Stromal cell of bone marrow (primary cell): ENCODE measurements at regions not wholly inside any gene's neighbourhood (a gene's known extent, or its start where the extent isn't known, plus 50 kb on each side); places are given as distances from the start of the nearest gene placed in this dataset.
A peak's percentile ranks its signal among the peaks of the same experiment; 100 is the strongest.

Experiments used
- DNase-seq: peaks from one replicate; pipeline ENCODE4 v3.0.0-alpha.2; 2012; ENCODE audit warnings: low read depth

DNA sequence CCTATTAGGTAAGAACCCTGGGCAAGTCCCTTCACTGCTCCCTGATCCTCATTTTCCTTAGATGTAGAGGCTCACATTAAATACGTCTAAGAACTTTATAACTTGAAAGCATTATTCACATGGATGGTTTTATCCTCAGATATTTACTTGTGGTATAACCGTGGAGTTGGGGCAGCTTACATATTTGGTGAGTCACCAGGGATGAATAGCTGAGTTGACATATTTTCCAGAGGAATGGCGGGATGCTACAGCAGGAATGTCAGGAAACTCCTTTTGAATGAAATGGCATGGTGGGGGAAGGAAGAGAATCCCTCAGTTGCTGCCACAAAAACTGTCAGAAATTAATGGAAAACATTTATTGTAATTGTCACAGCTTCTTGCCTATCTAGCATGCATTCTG is 165.3 kb upstream of the RPS6KA3 start:
- peak; percentile 16 for DNase-seq

DNA sequence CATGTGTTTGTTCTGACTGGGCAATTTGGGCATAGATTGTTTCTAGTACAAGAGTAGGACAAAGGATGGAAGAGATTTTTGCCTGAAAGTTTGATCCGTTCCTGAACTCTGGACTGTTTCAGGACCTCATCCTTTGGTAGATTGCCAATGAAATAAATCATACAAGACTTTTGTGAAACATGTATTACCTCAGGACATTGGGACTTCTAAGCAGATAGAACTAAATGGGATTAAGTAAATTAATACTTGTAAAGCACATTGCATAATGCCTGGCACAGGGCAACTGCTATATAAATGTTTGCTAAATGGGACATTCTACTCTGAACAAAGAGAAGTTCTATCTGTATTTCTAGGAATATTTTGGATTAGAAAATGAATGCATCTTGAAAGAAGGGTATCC is 164.8 kb upstream of the RPS6KA3 start:
- no peak for DNase-seq

DNA sequence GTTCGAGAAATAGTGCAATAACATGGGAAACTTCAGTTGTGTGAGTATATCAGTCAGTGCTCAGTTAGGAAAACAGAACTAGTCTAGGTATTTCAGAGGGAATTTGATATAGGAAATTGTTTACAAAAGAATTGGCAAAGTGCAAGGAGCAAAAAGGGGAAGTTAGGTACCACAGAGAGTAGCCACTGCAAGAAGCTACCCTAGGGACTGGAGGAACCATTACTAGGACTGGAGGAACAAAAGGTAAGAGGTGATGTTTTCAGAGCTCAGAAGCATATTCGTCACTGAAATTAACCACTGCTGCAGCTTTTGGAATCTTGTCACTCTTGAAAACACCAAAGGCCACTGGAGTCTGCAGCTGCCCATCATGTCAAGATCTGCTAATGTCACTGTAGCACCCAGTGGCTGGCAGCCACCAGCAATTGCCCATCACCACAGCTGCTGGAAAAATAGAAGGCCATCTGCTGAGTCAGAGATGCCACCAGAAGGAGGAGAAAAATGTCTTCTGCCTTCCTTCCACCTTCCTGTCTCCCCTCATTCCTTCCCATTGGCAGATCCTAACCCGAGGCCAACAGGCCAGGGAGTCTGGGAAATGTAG is 160.6 kb upstream of the RPS6KA3 start:
- DNase-seq, result no peak

DNA sequence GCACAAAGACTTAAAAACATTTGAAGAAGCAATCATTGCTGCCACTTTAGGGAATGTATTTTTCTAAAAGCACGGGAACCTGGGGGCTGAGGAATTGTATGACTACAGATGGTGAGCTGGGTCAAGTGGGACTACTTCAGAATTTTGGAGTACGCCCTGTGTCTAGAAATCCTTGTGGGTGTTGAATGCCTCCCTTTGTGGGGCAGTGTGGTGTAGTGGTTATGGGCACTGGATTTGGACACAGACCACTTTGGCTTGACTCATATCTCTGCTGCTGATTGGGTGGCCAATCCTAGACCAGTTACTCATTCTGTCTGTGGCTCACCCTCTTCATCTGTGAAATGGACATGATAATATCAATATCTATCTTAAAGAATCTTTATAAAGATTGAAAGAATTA is 155.0 kb upstream of the RPS6KA3 start:
- DNase-seq, result no peak

DNA sequence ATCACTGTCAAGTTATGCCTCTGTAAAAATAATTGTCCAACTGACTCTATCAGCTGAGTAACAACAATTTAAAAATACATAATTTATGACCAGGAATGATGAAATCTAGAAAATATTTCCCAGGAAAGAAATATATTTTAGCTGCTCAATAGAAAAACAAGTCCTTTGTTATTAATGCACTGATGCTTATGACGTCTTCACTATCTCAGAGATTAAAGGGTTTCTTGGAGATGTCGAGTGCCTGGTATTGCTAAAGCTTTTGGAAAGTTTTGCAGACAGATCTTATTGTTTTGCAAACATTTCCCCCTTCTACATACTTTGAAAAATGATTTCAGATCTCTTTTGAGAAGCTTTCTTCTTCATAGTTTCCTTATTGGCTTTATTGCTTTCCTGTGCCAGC is 154.6 kb upstream of the RPS6KA3 start:
- DNase-seq, result no peak

DNA sequence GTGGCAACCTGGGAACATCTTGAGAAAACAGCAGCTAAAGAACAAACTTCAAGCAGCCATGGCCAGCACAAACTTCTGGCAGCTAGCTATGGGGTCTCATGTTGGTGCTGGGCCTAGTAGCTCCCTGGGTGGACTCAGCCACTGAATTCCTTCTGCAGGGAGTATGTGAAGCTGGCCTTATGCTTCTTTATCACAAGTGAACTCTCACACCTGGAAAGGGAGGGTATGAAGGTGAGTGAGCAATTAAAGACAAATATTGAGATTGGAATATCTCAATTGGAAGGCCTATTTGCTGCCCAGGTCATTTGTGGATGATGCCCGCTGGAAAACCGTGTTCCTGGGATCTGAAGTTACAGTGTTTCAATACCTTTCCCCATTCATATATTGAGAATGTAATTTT is 153.3 kb upstream of the RPS6KA3 start:
- no peak for DNase-seq

DNA sequence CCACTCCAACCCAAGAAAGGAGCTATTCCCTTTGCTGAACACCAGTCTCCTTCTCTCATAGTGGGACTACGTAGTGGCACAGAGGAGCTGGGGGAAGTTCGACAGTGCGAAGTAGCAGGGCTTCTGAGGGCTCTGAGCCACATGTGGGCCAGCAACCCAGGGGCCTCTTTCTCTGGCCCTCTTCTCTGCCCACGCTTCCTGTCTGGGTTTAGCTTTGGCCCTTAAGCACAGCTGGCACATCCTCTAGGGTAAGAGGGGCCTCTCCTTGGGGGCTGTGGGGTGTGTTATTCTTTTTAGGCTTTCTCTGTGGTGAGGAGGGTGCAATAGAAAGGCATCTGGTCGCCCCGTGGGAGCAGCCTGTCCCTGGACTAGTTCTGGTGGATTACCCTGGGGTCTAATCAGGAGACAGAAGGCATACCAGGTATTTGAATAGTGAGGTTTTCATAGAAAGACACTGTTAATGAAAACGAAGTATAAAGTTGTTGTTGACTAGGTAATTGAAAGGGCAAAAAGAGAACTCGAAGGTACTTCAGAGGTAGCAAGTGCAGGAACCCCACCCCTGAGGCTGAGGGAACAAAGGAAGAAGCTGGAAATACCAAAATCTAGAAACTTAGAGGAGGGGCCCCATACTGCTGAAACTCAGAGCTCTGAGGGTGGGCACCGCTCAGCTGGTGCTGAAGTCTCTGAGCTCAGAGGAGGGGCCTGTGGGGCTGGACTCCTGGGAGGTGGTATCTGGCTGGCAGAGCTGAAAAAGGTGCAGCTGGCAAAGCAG is 151.9 kb upstream of the RPS6KA3 start:
- DNase-seq, result no peak

DNA sequence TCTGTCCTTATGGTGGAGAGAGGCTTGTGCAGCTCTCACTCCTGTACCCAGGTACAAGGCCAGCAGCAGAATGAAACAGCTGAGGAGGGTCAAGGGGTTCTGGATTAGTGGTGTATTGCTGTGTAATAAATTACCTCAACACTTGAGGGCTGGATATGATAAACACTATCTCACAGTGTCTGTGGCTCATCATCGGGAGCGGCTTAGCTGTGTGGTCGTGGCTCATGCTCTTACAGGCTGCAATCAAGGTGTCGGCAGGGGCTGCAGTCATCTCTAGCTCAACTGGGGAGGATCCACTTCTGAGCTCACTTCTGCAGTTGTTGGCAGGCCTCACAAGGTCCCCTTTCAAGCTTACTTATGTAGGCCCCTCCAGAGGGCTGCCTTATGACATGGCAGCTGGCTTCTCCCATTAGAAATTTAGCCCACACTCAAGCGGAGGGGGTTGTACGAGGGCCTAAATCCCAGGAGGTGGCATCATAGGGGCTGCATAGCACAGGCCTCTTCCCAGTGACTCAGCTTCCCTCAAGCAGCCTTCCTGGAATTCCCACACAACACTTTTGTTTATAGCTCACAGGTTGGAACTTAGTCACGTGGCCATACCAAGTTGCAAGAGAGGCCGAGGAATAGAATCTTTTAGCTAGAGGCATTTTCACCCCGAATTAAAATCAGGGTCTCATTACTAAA is 148.2 kb upstream of the RPS6KA3 start:
- DNase-seq, result no peak

DNA sequence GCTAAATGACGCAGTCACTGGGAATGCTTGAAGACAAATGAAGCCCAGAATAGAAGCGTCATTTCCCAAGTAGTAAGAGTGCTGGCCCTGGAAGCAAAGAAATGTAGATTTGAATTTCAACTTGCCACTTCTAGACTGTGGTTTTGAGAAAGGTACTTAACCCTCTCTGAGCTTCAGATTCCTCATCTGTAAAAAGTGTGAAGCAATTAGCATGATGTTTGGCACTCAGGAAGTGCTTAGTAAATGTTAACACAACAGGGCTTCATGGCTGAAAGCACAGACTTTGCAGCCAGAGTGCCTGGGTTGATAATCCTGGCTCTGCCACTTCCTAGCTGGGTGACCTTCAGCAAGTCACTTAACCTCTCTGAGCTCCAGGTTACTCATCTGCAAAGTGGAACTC is 147.4 kb upstream of the RPS6KA3 start:
- no peak for DNase-seq

DNA sequence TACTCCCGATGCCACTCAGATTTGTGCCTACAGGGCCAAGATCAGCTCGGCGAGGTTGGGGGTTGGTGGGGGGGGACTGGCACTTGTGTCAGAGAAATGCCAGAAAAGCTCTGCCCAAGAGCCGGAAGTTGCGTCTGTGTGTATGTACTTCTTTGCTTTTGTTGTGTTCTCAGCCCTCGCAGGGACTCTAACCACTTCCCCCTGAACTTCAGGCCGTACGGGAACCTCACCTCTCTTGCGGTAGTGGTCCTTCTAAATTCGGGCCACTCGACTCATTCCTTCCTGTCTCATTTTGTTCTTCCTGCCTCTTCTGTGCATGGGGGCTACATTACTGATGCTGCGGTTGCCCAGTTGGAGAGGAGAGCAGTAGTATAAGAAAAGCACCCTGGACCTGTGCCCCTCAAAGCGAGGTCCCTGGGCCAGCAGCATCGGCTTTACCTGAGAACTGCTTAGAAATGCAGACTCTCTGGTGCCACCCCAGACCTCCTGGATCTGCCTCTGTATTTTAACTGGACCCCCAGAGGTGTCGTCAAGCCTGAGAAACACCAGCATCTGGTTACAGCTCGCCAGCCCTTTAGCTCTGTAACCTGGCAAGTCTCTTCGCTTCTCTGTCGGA is 146.3 kb upstream of the RPS6KA3 start:
- no peak for DNase-seq

DNA sequence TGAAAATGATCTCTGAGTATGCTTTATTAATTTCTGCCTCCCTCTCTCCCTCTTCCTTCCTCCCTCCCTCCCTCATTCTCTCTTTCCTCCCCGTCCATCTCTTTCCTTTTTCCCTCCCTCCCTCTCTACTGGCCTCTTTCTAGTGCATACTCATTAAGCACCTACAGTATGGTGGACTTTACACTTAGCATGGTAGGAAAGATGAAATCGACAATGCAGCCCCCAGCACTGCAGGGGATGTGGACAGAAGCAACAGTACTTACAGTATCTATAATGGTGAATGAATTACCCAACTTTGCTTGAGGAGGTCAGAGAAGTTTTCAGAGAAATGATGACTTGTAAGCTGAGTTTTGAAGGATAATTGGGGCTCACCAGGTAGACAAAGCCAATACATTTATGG is 143.8 kb upstream of the RPS6KA3 start:
- DNase-seq, result no peak

DNA sequence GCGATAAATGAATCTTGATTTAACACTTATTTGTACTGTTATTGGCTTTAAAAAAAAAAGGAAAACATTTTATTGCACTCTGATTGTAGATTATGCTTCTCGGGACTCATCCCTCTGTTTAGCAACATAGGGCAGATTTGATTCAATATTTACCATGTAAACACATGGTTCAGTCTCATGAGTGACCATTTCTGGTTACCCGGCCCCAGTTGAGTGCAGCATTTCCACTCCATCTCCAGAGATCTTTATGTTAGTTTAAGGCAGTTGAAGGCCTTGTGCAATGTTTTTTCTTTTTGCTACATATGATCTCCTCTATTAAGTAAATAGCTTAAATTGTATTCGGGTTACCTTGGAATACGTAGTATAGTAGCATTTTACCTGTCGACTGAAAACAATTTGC is 143.3 kb upstream of the RPS6KA3 start:
- DNase-seq, result no peak

DNA sequence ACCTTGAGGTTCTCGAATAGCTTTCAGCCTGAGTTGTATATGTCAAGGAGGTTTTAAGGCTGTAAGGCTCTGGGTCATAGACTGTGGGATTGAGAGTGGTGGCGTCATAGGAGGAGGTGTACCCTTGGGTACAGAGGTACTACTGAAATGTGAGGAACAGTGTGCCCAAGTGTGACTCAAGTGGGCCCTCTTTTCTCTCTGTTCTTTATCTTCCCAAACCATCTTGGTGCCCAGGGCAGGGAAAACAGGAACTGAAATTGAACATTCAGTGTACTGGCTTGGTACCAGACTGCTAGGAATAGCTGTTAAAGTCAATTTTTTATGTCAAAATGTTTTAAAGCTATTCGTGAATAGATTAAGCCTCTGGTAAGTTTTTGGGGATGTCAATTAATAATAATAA is 136.2 kb upstream of the RPS6KA3 start:
- DNase-seq, result no peak

DNA sequence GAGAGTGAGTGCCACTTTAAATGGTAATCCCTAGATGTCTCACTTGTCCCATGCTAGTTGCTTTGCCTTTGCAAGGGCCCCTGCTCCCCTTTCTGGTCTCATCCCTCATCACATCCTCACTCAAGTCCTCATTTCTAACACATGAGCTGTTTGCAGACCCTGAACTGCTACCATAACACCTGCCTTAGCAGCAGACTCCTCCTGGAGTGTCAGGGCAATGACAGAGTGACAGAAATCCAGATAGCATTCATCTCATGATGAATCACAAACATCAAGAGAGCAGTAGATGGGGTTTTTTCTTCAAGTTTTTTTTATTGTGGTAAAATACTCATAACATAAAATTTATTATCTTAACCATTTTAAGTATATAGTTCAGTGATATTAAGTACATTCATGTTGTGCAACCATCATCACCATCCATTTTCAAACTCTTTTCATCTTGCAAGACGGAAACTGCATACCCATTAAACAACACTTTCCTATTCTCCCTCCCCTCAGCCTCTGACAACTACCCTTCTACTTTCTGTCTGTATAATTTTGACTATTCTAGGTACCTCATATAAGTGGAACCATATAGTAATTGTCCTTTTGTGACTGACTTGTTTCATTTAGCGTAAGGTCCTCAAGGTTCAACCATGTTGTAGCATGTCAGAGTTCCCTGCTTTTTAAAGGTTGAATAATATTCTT is 133.2 kb upstream of the RPS6KA3 start:
- no peak for DNase-seq

DNA sequence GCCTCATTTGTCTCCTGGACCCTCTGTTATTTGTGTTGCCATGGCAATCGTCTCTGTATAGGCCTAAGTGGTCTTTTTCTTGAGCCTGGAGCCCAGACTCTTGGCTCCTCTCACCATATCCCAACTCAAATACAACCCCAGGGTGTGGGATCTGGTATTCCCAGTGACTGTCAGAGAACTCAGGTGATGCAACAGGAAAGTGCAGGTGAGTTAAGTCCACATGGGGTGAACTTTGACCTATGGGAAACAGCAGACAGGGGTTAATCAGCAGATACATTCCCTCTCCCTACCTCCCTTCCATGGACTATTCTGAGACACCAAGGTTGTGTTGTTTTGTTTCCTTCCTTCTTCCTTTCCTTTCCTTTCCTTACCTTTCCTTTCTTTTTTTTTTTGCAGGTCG is 130.9 kb upstream of the RPS6KA3 start:
- DNase-seq, result no peak

DNA sequence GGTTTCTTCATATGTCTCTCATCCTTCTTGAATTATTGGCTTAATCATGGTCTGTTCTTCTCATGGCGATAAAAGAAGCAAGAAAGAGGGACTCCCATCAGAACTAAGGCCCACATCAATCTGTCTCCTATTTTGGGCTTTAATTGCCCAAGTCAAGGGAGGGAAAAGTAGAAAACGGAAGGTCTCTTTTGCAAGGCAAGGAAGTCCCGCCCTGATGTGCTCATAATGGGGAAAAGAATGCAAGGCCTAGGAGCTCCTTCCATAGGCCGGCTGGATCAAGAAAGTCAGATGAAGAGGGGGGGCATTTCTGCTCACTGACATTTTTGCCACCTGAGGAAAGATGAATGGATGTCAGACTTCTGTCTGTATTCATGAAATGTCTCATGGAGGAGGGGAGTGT is 127.7 kb upstream of the RPS6KA3 start:
- DNase-seq, result no peak

DNA sequence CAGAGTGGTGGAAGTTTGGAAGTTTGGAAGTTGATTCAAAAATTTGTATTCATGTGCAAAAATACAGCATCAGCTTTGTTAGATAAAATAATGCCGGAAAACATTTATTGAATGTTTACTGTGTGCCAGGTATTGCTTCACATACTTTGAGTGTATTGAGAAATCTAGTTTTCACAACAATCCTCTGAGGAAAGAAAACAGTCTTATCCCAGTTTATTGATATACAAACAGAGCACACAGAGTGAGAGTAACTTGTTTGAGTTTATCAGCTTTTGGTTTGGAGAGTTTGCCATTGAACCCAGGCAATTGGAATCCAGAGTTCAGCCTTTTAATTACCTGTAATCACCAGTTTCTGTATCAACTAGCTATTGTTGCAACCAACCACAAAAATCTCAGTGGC is 127.2 kb upstream of the RPS6KA3 start:
- DNase-seq, result no peak

DNA sequence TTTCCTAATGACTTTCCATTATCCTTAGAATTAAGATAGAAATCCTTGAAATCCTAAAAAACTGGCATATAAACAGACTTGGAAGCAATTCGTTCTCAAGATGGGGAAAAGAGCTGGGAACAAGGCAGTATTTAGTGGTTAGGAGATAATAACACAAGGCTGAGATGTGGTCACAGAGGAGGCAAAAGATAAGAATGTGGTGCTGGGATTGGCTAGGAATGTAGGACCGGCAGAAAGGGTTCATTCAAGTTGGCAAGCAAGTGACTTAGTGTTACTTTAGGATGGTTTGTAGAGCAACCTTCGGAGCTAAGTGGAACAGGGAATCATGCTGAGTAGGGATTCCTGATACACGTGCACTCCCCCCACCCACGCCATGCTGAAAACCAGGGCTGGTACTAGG is 121.9 kb upstream of the RPS6KA3 start:
- no peak for DNase-seq

DNA sequence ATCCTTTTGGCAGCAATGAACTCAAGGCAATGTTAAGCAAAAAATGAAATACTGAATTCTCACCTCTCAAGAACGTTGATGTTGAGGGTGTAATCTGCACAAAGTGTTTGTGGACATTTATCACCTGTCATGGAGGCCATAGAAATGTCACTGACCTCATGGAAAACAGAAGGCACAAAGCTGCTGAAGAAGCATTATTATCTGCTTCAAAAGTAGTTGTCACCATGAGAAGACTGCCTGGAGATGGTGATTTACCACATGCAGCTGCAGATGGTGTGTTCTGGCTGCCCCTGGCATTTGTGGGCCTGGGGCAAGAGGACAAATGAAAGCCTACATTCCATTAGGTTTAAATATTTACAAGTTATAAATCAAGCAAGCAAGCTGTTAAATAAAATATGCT is 116.8 kb upstream of the RPS6KA3 start:
- DNase-seq, result no peak

DNA sequence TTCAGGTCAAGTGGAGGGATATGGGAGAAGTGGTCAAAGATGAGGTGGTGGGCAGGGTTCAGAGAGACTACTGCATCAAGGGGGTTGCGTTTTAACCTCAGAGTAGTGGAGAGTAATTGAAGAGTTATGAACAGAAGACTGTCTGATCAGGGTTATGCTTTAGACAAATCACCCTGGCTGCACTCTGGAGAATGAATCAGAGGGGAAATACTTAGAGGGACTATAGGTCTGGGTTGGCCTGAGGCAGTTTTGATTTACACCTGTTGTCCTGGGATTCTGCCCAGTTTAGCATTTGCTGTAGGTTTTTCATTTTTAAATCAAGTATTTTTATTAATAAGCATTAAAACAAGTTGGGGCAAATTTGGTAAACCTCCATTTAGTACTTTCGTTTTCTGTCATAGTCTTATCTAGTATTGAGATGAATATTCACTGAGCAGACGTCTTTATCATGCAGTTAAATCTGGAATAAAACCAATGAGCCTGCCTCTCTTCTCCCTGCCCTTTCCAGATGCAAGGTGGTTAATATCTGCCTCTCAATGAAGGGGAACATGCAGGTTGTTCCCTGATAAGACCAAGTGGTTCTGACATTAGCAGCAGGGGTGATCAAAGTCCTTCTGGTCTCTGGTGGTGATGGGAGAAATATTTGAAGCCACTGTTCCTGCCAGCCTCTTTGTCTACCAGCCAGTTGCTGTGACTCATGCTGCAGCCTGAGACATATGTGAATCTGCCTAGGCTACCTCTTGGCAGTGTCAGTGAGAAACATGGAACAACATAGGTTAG is 116.0 kb upstream of the RPS6KA3 start:
- no peak for DNase-seq

DNA sequence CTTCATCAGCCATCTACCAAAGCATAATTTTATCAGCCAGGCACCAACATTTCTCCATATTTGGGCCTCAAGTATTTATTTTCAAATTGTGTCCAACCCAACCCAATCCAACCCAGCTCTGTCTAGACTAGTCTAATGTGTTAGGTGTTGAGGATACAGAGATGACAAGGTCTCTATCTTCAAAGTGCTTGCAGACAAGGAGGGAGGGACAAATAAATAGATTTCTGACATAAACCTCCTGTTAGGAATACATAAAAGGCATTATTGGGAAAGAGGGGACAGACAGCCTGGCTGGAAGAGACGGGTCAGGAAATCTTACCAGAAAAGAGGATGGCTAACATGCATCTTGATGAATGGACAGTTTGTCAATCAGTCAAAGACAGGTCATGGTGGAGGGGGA is 115.4 kb upstream of the RPS6KA3 start:
- no peak for DNase-seq
